Adrenal gland (tissue), 9 donors: ENCODE measurements at regions not wholly inside any gene's neighbourhood (a gene's known extent, or its start where the extent isn't known, plus 50 kb on each side); places are given as distances from the start of the nearest gene placed in this dataset.

Experiments
- DNase-seq, 7 donors: peaks; one replicate each; pipeline ENCODE4 v3.0.0-alpha.2; 2019 to 2020
- H3K27ac ChIP-seq, 5 donors: fragments of 200-600 bp; sonication (generic) in 4 of 5; 1 replicate in 3 of 5; 2 replicates in 2 of 5; pipeline versions ENCODE4 v1.5.1 to v1.8.0; 2016 to 2020; ENCODE audit warnings: mild to moderate bottlenecking in 1 of 5
- H3K27me3 ChIP-seq: fragments of 200-600 bp; 2 replicates; pipeline ENCODE4 v1.8.0; 2021
- H3K36me3 ChIP-seq, 2 donors: fragments of 200-600 bp; replicated peaks in 1 of 2; 1 replicate in 1 of 2; 2 replicates in 1 of 2; pipeline versions ENCODE4 v1.5.1 to v1.8.0; 2018 to 2022
- H3K4me1 ChIP-seq, 2 donors: fragments of 200-600 bp; replicated peaks in 1 of 2; 1 replicate in 1 of 2; 2 replicates in 1 of 2; pipeline versions ENCODE4 v1.5.1 to v1.8.0; 2018 to 2021
- H3K4me3 ChIP-seq, 4 donors: fragments of 200-600 bp; sonication (generic) in 3 of 4; one replicate each; pipeline ENCODE4 v1.5.1; 2016 to 2018
- H3K9me3 ChIP-seq, 3 donors: fragments of 200-600 bp; sonication (generic) in 1 of 3; replicated peaks in 1 of 3; 1 replicate in 2 of 3; 2 replicates in 1 of 3; pipeline versions ENCODE4 v1.5.1 to v1.8.0; 2016 to 2021
- POLR2A ChIP-seq, 2 donors: fragments of 450-650 bp; IDR thresholded peaks; one replicate each; pipeline ENCODE4 v1.6.1; 2017; ENCODE audit warnings: antibody characterized with exemption in 2 of 2, mild to moderate bottlenecking in 2 of 2, moderate library complexity in 1 of 2
- WGBS, 4 donors: extraction: QIAGEN DNeasy Blood & Tissue Kit in 2 of 4; methylation state at CpG; one replicate each; pipeline versions ENCODE4 v1.1.5 to v1.1.7; 2013 to 2017; 5-methylcytosine and 5-hydroxymethylcytosine counted together
- intact Hi-C, 2 donors: fragments of 100-400 bp; cut with DNase I; formaldehyde crosslinking; loops; one replicate each; pipeline versions ENCODE4 v1.14.1 to v1.15.0; 2022 to 2023
- TF ChIP-seq, protein P1 (sequence below), 6 experiments: fragments of 450-650 bp in 4 of 6; fragments of 200-600 bp in 2 of 6; sonication (generic) in 1 of 6; IDR thresholded peaks; 1 replicate in 5 of 6; 2 replicates in 1 of 6; pipeline versions ENCODE4 v1.5.1 to v1.8.0; 2016 to 2021; ENCODE audit warnings: antibody characterized with exemption in 6 of 6, mild to moderate bottlenecking in 2 of 6, moderate library complexity in 1 of 6
- donor health status: healthy with polysubstance abuse.
- donor health status: Bipolar disorder and iron deficiency.
- donor health status: DM: yes; HTN: yes; CAD: no.
- donor health status: DM: no; HTN: no; CAD: no.
- donor health status: DM: no; HTN: no; CAD: no.

DNA sequence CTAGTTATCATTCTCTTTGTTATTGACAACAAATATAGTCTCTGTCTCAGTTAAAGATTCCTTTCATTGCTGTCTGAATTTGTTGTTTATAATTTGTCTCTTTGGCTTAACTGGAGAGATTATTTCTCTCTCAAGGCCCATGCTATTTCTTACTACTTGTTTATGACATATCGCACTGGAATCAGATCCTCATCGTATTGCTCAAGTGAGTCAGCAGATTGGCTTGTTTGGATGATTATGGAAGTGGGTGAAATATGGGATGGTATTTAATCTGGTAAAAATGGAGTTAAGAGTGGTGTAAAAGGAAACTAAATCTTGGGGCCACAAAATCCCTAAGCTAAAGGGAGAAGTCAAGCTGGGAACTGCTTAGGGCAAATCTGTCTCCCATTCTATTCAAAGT lies 613.1 kb downstream of the SI start:
- TF ChIP-seq POLR2A (IDR thresholded peaks at IDR 0.05): no peak
- TF ChIP-seq, protein P1, sequence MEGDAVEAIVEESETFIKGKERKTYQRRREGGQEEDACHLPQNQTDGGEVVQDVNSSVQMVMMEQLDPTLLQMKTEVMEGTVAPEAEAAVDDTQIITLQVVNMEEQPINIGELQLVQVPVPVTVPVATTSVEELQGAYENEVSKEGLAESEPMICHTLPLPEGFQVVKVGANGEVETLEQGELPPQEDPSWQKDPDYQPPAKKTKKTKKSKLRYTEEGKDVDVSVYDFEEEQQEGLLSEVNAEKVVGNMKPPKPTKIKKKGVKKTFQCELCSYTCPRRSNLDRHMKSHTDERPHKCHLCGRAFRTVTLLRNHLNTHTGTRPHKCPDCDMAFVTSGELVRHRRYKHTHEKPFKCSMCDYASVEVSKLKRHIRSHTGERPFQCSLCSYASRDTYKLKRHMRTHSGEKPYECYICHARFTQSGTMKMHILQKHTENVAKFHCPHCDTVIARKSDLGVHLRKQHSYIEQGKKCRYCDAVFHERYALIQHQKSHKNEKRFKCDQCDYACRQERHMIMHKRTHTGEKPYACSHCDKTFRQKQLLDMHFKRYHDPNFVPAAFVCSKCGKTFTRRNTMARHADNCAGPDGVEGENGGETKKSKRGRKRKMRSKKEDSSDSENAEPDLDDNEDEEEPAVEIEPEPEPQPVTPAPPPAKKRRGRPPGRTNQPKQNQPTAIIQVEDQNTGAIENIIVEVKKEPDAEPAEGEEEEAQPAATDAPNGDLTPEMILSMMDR (IDR thresholded peaks at IDR 0.05): no peak
- H3K4me1 ChIP-seq: no peaks in the 10 kb centered on the region
- H3K27me3 ChIP-seq: no peaks in the 10 kb centered on the region
- no peak overlapping the region for H3K4me3 ChIP-seq
- H3K36me3 ChIP-seq: no peaks in the 10 kb centered on the region
- WGBS, 4 donors: 67 to 83% (median 81%) methylated on average over 2 of the region's 2 CpGs
- H3K9me3 ChIP-seq: no peaks in the 10 kb centered on the region
- no peak for DNase-seq
- intact Hi-C loops: no loop called here
- H3K27ac ChIP-seq: no peak overlapping the region

DNA sequence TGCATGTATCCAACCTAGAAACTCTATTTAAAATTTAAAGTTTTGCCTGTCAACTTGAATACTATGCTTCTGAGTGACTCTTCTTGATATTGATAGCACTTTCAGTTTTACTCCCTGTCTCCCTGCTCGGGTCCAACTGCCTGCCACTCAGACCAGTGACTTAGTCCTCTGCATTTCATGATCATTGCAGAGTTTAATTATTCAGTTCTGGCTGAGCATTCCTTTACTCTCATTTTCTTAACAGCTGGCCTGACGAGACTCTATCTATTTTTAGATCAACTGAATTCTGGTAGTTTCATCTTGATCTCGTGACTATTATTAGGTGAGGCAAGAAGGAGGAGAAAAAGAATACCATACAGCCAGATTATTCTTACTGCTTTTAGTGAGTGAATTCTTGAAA lies 617.4 kb downstream of the SI start:
- no peaks in the 10 kb centered on the region for H3K4me1 ChIP-seq
- H3K36me3 ChIP-seq: no peaks in the 10 kb centered on the region
- H3K9me3 ChIP-seq: no peaks in the 10 kb centered on the region
- no peak for TF ChIP-seq POLR2A (IDR thresholded peaks at IDR 0.05)
- TF ChIP-seq, protein P1 (IDR thresholded peaks at IDR 0.05): no peak
- intact Hi-C loops: no loop called here
- no peak overlapping the region for H3K27ac ChIP-seq
- 45 to 60% (median 47%) methylated on average over 3 of the region's 3 CpGs for WGBS, 4 donors
- no peak overlapping the region for H3K4me3 ChIP-seq
- no peaks in the 10 kb centered on the region for H3K27me3 ChIP-seq
- no peak for DNase-seq

DNA sequence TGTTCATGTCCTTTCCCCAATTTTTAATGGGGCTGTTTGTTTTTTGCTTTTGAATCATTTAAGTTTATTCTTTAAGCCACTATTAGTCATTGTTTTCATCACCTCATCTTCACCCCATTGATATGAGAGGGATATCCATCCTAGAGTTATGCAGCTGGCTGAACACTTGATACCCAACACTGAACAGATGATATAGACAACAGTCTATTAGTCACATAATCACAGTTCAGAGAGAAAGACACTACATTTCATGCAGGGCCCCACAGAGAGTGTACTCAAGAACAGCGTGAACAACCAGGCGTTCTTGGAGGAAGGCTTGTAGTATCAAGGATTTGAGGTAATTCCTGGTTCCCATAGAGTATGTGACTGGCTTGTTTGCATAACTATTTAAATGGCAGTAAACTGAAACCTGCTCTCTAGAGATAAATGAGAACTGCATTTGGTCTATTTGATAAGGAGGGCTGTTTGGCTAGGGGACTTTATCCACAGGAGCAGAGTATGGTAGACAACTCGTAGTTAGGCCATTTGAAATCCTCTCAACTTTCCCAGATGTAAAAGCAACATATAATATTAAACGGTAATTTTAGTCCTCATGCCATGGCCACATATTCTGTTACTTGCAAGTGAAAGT lies 618.7 kb downstream of the SI start:
- intact Hi-C loops: no loop called here
- Histone ChIP-seq H3K27ac (no peak overlapping the region), H3K36me3 (no peaks in the 10 kb centered on the region), H3K9me3 (peaks cover 0 to 7% (median 0%) of the 10 kb centered on the region in 3 donors), H3K4me1 (no peaks in the 10 kb centered on the region), H3K4me3 (no peak overlapping the region), H3K27me3 (no peaks in the 10 kb centered on the region)
- 78 to 88% (median 84%) methylated on average over 4 of the region's 4 CpGs for WGBS, 4 donors
- TF ChIP-seq, protein P1 (IDR thresholded peaks at IDR 0.05): no peak
- no peak for TF ChIP-seq POLR2A (IDR thresholded peaks at IDR 0.05)
- no peak for DNase-seq

DNA sequence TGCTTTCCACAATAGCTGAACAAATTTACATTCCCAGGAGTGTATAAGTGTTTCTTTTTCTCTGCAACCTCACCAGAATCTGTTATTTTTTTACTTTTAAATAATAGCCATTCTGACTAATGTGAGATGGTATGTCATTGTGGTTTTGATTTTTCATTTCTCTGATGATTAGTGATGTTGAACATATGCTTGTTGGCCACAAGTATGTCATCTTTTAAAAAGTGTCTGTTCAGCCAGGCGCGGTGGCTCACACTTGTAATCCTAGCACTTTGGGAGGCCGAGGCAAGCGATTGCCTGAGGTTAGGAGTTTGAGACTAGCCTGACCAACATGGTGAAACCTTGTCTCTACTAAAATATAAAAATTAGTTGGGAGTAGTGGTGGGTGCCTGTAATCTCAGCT lies 619.3 kb downstream of the SI start:
- WGBS, 4 donors: 82 to 96% (median 95%) methylated on average over 4 of the region's 4 CpGs
- Histone ChIP-seq H3K4me3 (no peak overlapping the region), H3K36me3 (no peaks in the 10 kb centered on the region), H3K27me3 (no peaks in the 10 kb centered on the region), H3K9me3 (peaks cover 0 to 7% (median 0%) of the 10 kb centered on the region in 3 donors), H3K4me1 (no peaks in the 10 kb centered on the region), H3K27ac (no peak overlapping the region)
- TF ChIP-seq, protein P1 (IDR thresholded peaks at IDR 0.05): no peak
- TF ChIP-seq POLR2A (IDR thresholded peaks at IDR 0.05): no peak
- intact Hi-C loops: no loop called here
- no peak for DNase-seq
